ENCODE measurements at regions not wholly inside any gene's neighbourhood (a gene's known extent, or its start where the extent isn't known, plus 50 kb on each side); places are given as distances from the start of the nearest gene placed in this dataset.

GRCh38 chr4:125003840-125004239, 291.3 kb upstream of the ANKRD50 start:
- DNase-seq, result no peak
- no peak overlapping the region for H3K4me3 ChIP-seq (ENCODE audit: low read length)
- no peaks in the 10 kb centered on the region for H3K9me2 ChIP-seq (replicated peaks; ENCODE audit: insufficient read depth, low read length)
- no peaks in the 10 kb centered on the region for H3K4me1 ChIP-seq (ENCODE audit: low read length)
- H3K36me3 ChIP-seq (replicated peaks; ENCODE audit: insufficient read depth, low read length), result no peaks in the 10 kb centered on the region
- no peaks in the 10 kb centered on the region for H3K9me3 ChIP-seq (replicated peaks; ENCODE audit: insufficient read depth, low read length)
- no peaks in the 10 kb centered on the region for H3K27me3 ChIP-seq (replicated peaks; ENCODE audit: insufficient read depth, low read length)
- H4K20me1 ChIP-seq (ENCODE audit: insufficient read depth, low read length), result no peaks in the 10 kb centered on the region
- no peaks in the 10 kb centered on the region for H3K79me2 ChIP-seq (ENCODE audit: low read length)
- H3K4me2 ChIP-seq (ENCODE audit: low read depth, low read length), result no peak overlapping the region
- TF ChIP-seq CTCF (IDR thresholded peaks at IDR 0.05; ENCODE audit: low read length) (no peak), EZH2 (optimal IDR thresholded peaks at IDR 0.05; ENCODE audit: low read depth, low read length) (no peak), EZH2phosphoT487 (IDR thresholded peaks at IDR 0.05; ENCODE audit: low read length) (no peak)
- no peak overlapping the region for H3K9ac ChIP-seq (ENCODE audit: low read length)
- no peaks in the 10 kb centered on the region for H3F3A ChIP-seq (ENCODE audit: insufficient read depth, low read length)
- no peak overlapping the region for H3K27ac ChIP-seq (ENCODE audit: low read length)
- no peak overlapping the region for H2AFZ ChIP-seq (ENCODE audit: low read length)

GRCh38 chr4:124997991-124998390, 285.5 kb upstream of the ANKRD50 start:
- Histone ChIP-seq H3K36me3 (replicated peaks; ENCODE audit: insufficient read depth, low read length) (no peaks in the 10 kb centered on the region), H3K79me2 (ENCODE audit: low read length) (no peaks in the 10 kb centered on the region), H3F3A (ENCODE audit: insufficient read depth, low read length) (peaks cover 8% of the 10 kb centered on the region; the same call in 1 of the 2 replicates), H2AFZ (ENCODE audit: low read length) (no peak overlapping the region), H3K9ac (ENCODE audit: low read length) (no peak overlapping the region), H4K20me1 (ENCODE audit: insufficient read depth, low read length) (no peaks in the 10 kb centered on the region), H3K27ac (ENCODE audit: low read length) (no peak overlapping the region), H3K9me2 (replicated peaks; ENCODE audit: insufficient read depth, low read length) (no peaks in the 10 kb centered on the region), H3K4me1 (ENCODE audit: low read length) (peaks cover 12% of the 10 kb centered on the region), H3K9me3 (replicated peaks; ENCODE audit: insufficient read depth, low read length) (no peaks in the 10 kb centered on the region), H3K4me3 (ENCODE audit: low read length) (no peak overlapping the region), H3K4me2 (ENCODE audit: low read depth, low read length) (no peak overlapping the region), H3K27me3 (replicated peaks; ENCODE audit: insufficient read depth, low read length) (no peaks in the 10 kb centered on the region)
- TF ChIP-seq CTCF (IDR thresholded peaks at IDR 0.05; ENCODE audit: low read length), result no peak
- no peak for TF ChIP-seq EZH2 (optimal IDR thresholded peaks at IDR 0.05; ENCODE audit: low read depth, low read length)
- no peak for TF ChIP-seq EZH2phosphoT487 (IDR thresholded peaks at IDR 0.05; ENCODE audit: low read length)
- no peak for DNase-seq

GRCh38 chr4:124997124-124997523, 284.6 kb upstream of the ANKRD50 start:
- Histone ChIP-seq H3K27me3 (replicated peaks; ENCODE audit: insufficient read depth, low read length) (no peaks in the 10 kb centered on the region), H3K9me3 (replicated peaks; ENCODE audit: insufficient read depth, low read length) (no peaks in the 10 kb centered on the region), H3F3A (ENCODE audit: insufficient read depth, low read length) (peaks cover 8% of the 10 kb centered on the region; the same call in 1 of the 2 replicates), H2AFZ (ENCODE audit: low read length) (no peak overlapping the region), H3K27ac (ENCODE audit: low read length) (no peak overlapping the region), H4K20me1 (ENCODE audit: insufficient read depth, low read length) (no peaks in the 10 kb centered on the region), H3K9ac (ENCODE audit: low read length) (no peak overlapping the region), H3K4me1 (ENCODE audit: low read length) (peaks cover 12% of the 10 kb centered on the region), H3K36me3 (replicated peaks; ENCODE audit: insufficient read depth, low read length) (no peaks in the 10 kb centered on the region), H3K4me3 (ENCODE audit: low read length) (no peak overlapping the region), H3K79me2 (ENCODE audit: low read length) (no peaks in the 10 kb centered on the region), H3K4me2 (ENCODE audit: low read depth, low read length) (no peak overlapping the region), H3K9me2 (replicated peaks; ENCODE audit: insufficient read depth, low read length) (no peaks in the 10 kb centered on the region)
- no peak for DNase-seq
- TF ChIP-seq EZH2phosphoT487 (IDR thresholded peaks at IDR 0.05; ENCODE audit: low read length) (no peak), CTCF (IDR thresholded peaks at IDR 0.05; ENCODE audit: low read length) (no peak), EZH2 (optimal IDR thresholded peaks at IDR 0.05; ENCODE audit: low read depth, low read length) (no peak)
